Thyroid gland (tissue), 4 donors: ENCODE measurements at regions not wholly inside any gene's neighbourhood (a gene's known extent, or its start where the extent isn't known, plus 50 kb on each side); places are given as distances from the start of the nearest gene placed in this dataset.

ENCODE experiments used
- DNase-seq, 2 donors: peaks; one replicate each; pipeline ENCODE4 v3.0.0-alpha.2; 2019
- H3K27ac ChIP-seq, 3 donors: fragments of 200-600 bp; sonication (generic); 1 replicate in 2 of 3; 2 replicates in 1 of 3; pipeline ENCODE4 v1.5.1; 2016 to 2019; ENCODE audit warnings: mild to moderate bottlenecking in 1 of 3, moderate library complexity in 1 of 3
- H3K27me3 ChIP-seq: fragments of 200-600 bp; sonication (generic); one replicate; pipeline ENCODE4 v1.5.1; 2019
- H3K36me3 ChIP-seq, 2 donors: fragments of 200-600 bp; sonication (generic); one replicate each; pipeline ENCODE4 v1.5.1; 2016 to 2019
- H3K4me1 ChIP-seq, 2 donors: fragments of 200-600 bp; sonication (generic); one replicate each; pipeline ENCODE4 v1.5.1; 2017 to 2019
- H3K4me3 ChIP-seq, 3 donors: fragments of 200-600 bp; sonication (generic); replicated peaks in 1 of 3; 1 replicate in 2 of 3; 2 replicates in 1 of 3; pipeline ENCODE4 v1.5.1; 2016; ENCODE audit warnings: mild to moderate bottlenecking in 1 of 3
- H3K9me3 ChIP-seq: fragments of 200-600 bp; sonication (generic); one replicate; pipeline ENCODE4 v1.5.1; 2017
- CTCF ChIP-seq, 6 experiments: fragments of 200-600 bp in 3 of 6; fragments of 450-650 bp in 3 of 6; sonication (generic) in 3 of 6; IDR thresholded peaks; one replicate each; pipeline ENCODE4 v1.5.1; 2016 to 2019; ENCODE audit warnings: antibody characterized with exemption in 6 of 6, mild to moderate bottlenecking in 2 of 6, inconsistent platforms in 1 of 6, moderate library complexity in 1 of 6
- POLR2A ChIP-seq, 2 donors: fragments of 450-650 bp; IDR thresholded peaks; one replicate each; pipeline ENCODE4 v1.6.1; 2017; ENCODE audit warnings: antibody characterized with exemption in 2 of 2, mild to moderate bottlenecking in 2 of 2, moderate library complexity in 1 of 2
- WGBS, 2 donors: methylation state at CpG; one replicate each; pipeline ENCODE4 v1.1.5; 2017; 5-methylcytosine and 5-hydroxymethylcytosine counted together
- intact Hi-C: fragments of 100-400 bp; cut with DNase I; formaldehyde crosslinking; loops from one replicate; pipeline ENCODE4 v1.15.1; 2023

- no peaks in the 10 kb centered on the region for H3K36me3 ChIP-seq
- peaks cover 64 to 81% of the 10 kb centered on the region in 2 donors for H3K4me1 ChIP-seq
- no peaks in the 10 kb centered on the region for H3K27me3 ChIP-seq
- TF ChIP-seq CTCF (IDR thresholded peaks at IDR 0.05) (no peak), POLR2A (IDR thresholded peaks at IDR 0.05) (no peak)
- no peaks in the 10 kb centered on the region for H3K9me3 ChIP-seq
- H3K27ac ChIP-seq = peak overlapping the region; percentile 7 to 67 (median 30)
- DNase-seq = no peak
- 80 to 85% methylated on average over 4 of the region's 4 CpGs for WGBS, 2 donors
- no peak overlapping the region for H3K4me3 ChIP-seq
- intact Hi-C loops = no loop called here
Observed at GRCh38 chr1:39115271-39116110, 89.0 kb upstream of the MACF1 start.

GRCh38 chr1:39116116-39116607 lies 88.3 kb upstream of the MACF1 start:
- no peak for DNase-seq
- Histone ChIP-seq H3K27ac (peak overlapping the region in 2 of 3 donors; percentile 38 to 67), H3K36me3 (no peaks in the 10 kb centered on the region), H3K4me1 (peaks cover 57 to 74% of the 10 kb centered on the region in 2 donors), H3K9me3 (no peaks in the 10 kb centered on the region), H3K4me3 (no peak overlapping the region), H3K27me3 (no peaks in the 10 kb centered on the region)
- intact Hi-C loops = no loop called here
- WGBS, 2 donors = 56 to 58% methylated on average over 3 of the region's 3 CpGs
- TF ChIP-seq CTCF (IDR thresholded peaks at IDR 0.05) (no peak), POLR2A (IDR thresholded peaks at IDR 0.05) (no peak)

- TF ChIP-seq POLR2A (IDR thresholded peaks at IDR 0.05) (no peak), CTCF (IDR thresholded peaks at IDR 0.05) (no peak)
- intact Hi-C loops = no loop called here
- H3K4me3 ChIP-seq = no peak overlapping the region
- H3K9me3 ChIP-seq = no peaks in the 10 kb centered on the region
- no peak for DNase-seq
- peaks cover 0 to under 1% of the 10 kb centered on the region in 2 donors for H3K36me3 ChIP-seq
- H3K27me3 ChIP-seq = no peaks in the 10 kb centered on the region
- peaks cover 49 to 71% of the 10 kb centered on the region in 2 donors for H3K4me1 ChIP-seq
- 80 to 88% methylated on average over 3 of the region's 3 CpGs for WGBS, 2 donors
- peak overlapping the region; percentile 52 to 67 (median 57) for H3K27ac ChIP-seq
Observed at GRCh38 chr1:39116860-39117728, 87.4 kb upstream of the MACF1 start.

GRCh38 chr1:39117899-39118450 lies 86.5 kb upstream of the MACF1 start:
- intact Hi-C loops = no loop called here
- Histone ChIP-seq H3K27me3 (no peaks in the 10 kb centered on the region), H3K27ac (peak overlapping the region in 2 of 3 donors; percentile 57 to 67), H3K9me3 (no peaks in the 10 kb centered on the region), H3K4me3 (no peak overlapping the region), H3K36me3 (peaks cover 0 to 6% of the 10 kb centered on the region in 2 donors), H3K4me1 (peaks cover 42 to 70% of the 10 kb centered on the region in 2 donors)
- TF ChIP-seq POLR2A (IDR thresholded peaks at IDR 0.05) = no peak
- no peak for TF ChIP-seq CTCF (IDR thresholded peaks at IDR 0.05)
- 18% methylated on average over 1 of the region's 1 CpG for WGBS, 2 donors
- no peak for DNase-seq
